GM19238 (cell line): ENCODE measurements at regions not wholly inside any gene's neighbourhood (a gene's known extent, or its start where the extent isn't known, plus 50 kb on each side); places are given as distances from the start of the nearest gene placed in this dataset.
"Not testable (repeated sequence)": the region's sequence is repeated elsewhere in the genome, so short reads cannot be mapped to it uniquely, and the experiment has no call there.

Experiments used
- DNase-seq: peaks from one replicate; pipeline ENCODE4 v3.0.0; 2011; ENCODE audit warnings: low spot score; ENCODE audit not compliant: insufficient read length

- DNase-seq, result no peak
Observed at GRCh38 chr10:55929291-55929690, 431.8 kb downstream of the ZWINT start.

- not testable (repeated sequence) for DNase-seq
Observed at GRCh38 chr10:55899472-55900147, 461.4 kb downstream of the ZWINT start.

- DNase-seq, result no peak
Observed at GRCh38 chr10:55897490-55897921, 463.6 kb downstream of the ZWINT start.

- DNase-seq, result no peak
Observed at GRCh38 chr10:55892276-55892675, 468.8 kb downstream of the ZWINT start.

GRCh38 chr10:55881588-55881987 is 479.5 kb downstream of the ZWINT start:
- no peak for DNase-seq

- DNase-seq, result no peak
Observed at GRCh38 chr10:55873485-55873884, 487.6 kb downstream of the ZWINT start.

- DNase-seq, result no peak
Observed at GRCh38 chr10:55870186-55870585, 490.9 kb downstream of the ZWINT start.

- DNase-seq, result no peak
Observed at GRCh38 chr10:55867848-55868247, 493.2 kb downstream of the ZWINT start.

GRCh38 chr10:55858730-55859129 is 502.3 kb downstream of the ZWINT start:
- DNase-seq, result no peak

GRCh38 chr10:55852900-55853299 is 508.2 kb downstream of the ZWINT start:
- DNase-seq, result no peak

GRCh38 chr10:55837273-55837672 is 523.8 kb downstream of the ZWINT start:
- DNase-seq, result no peak

- DNase-seq, result no peak
Observed at GRCh38 chr10:55822096-55822495, 539.0 kb downstream of the ZWINT start.

GRCh38 chr10:55820478-55820877 is 540.6 kb downstream of the ZWINT start:
- DNase-seq, result no peak

GRCh38 chr10:55820071-55820470 is 541.0 kb downstream of the ZWINT start:
- DNase-seq, result no peak

GRCh38 chr10:55813451-55814170 is 547.4 kb downstream of the ZWINT start:
- DNase-seq, result no peak

GRCh38 chr10:55803055-55803454 is 558.0 kb downstream of the ZWINT start:
- no peak for DNase-seq

GRCh38 chr10:55801353-55801661 is 559.8 kb downstream of the ZWINT start:
- DNase-seq, result no peak

GRCh38 chr10:55800602-55801352 is 560.3 kb downstream of the ZWINT start:
- no peak for DNase-seq

- no peak for DNase-seq
Observed at GRCh38 chr10:55793024-55793423, 568.0 kb downstream of the ZWINT start.

- DNase-seq, result not testable (repeated sequence)
Observed at GRCh38 chr10:55790276-55790675, 570.8 kb downstream of the ZWINT start.

GRCh38 chr10:55786461-55787050 is 574.5 kb downstream of the ZWINT start:
- no peak for DNase-seq

- DNase-seq, result no peak
Observed at GRCh38 chr10:55782181-55782580, 578.9 kb downstream of the ZWINT start.
